K562 (cell line): ENCODE measurements at regions not wholly inside any gene's neighbourhood (a gene's known extent, or its start where the extent isn't known, plus 50 kb on each side); places are given as distances from the start of the nearest gene placed in this dataset.

Source experiments
- ATAC-seq: fragments of 200-7000 bp; cut with Tn5 transposase; 3 replicates; pipeline ENCODE4 v1.9.1; 2020; ENCODE audit warnings: moderate library complexity
- BruUV-seq: library from RNA; stranded (reverse); fragments of 400-500 nt; replicated peaks from 2 replicates; lab custom pipeline; 2021; lab: Mats Ljungman, UMichigan
- CTCF ChIA-PET: fragments of 300-600 bp; formaldehyde crosslinking; extraction: SDS; loops from one replicate; lab custom pipeline; 2021; ENCODE audit warnings: low intra/inter-chr PET ratio; lab: Yijun Ruan, JAX
- POLR2A ChIA-PET: fragments of 300-600, 350-650 bp; sonication (Branson Sonifier 250); formaldehyde crosslinking; extraction: SDS; loops from one replicate; lab custom pipeline; 2021; ENCODE audit warnings: antibody characterized with exemption, inconsistent platforms; lab: Yijun Ruan, JAX
- DNase-seq, 4 experiments: peaks; one replicate each; pipeline versions ENCODE4 v3.0.0 to v3.0.0-alpha.2; 2011 to 2018; ENCODE audit warnings: low spot score in 3 of 4, mixed read lengths in 3 of 4; ENCODE audit errors: extremely low read depth in 1 of 4
- FAIRE-seq: peaks from 2 replicates; lab custom pipeline; 2011; peaks lifted over from hg19 to GRCh38; lab: Jason Lieb, UNC
- H2AFZ ChIP-seq: 2 replicates; pipeline ENCODE4 v1.6.0; 2011; ENCODE audit warnings: low read depth, low read length, control low read depth, inconsistent platforms
- H3K27ac ChIP-seq: fragments of 200-600 bp; 3 replicates; pipeline ENCODE4 v1.8.0; 2011; ENCODE audit warnings: low read depth, mild to moderate bottlenecking, control low read depth, inconsistent platforms, low read length, moderate library complexity, mixed read lengths; ENCODE audit errors: extremely low read depth
- H3K27me3 ChIP-seq, 2 experiments: fragments of 300-600 bp in 1 of 2; 2 replicates in 1 of 2; 3 replicates in 1 of 2; pipeline versions ENCODE4 v1.6.0 to v1.8.0; 2011; ENCODE audit warnings: inconsistent platforms in 2 of 2, low read length in 2 of 2, mild to moderate bottlenecking in 1 of 2, mixed read lengths in 1 of 2, moderate library complexity in 1 of 2; ENCODE audit not compliant: control insufficient read depth in 2 of 2, insufficient read depth in 2 of 2
- H3K36me3 ChIP-seq: fragments of 300-600 bp; 3 replicates; pipeline ENCODE4 v1.8.0; 2011; ENCODE audit warnings: mild to moderate bottlenecking, low read length, inconsistent platforms; ENCODE audit not compliant: control insufficient read depth, insufficient read depth
- H3K4me1 ChIP-seq, 2 experiments: fragments of 200-600 bp in 1 of 2; replicated peaks in 1 of 2; 2 replicates in 1 of 2; 3 replicates in 1 of 2; pipeline versions ENCODE4 v1.5.1 to v1.8.0; 2011; ENCODE audit warnings: inconsistent platforms in 2 of 2, low read length in 2 of 2, mild to moderate bottlenecking in 1 of 2, mixed read lengths in 1 of 2, moderate library complexity in 1 of 2; ENCODE audit not compliant: control insufficient read depth in 2 of 2, insufficient read depth in 2 of 2
- H3K4me2 ChIP-seq: 2 replicates; pipeline ENCODE4 v1.6.1; 2011; ENCODE audit warnings: low read length, control low read depth, inconsistent platforms, mixed read lengths; ENCODE audit not compliant: insufficient read depth
- H3K4me3 ChIP-seq: fragments of 200-600 bp; sonication (generic), shearing (Covaris generic); 2 replicates; pipeline ENCODE4 v1.5.1; 2016; ENCODE audit warnings: control low read depth, inconsistent platforms
- H3K79me2 ChIP-seq: fragments of 200-600 bp; 3 replicates; pipeline ENCODE4 v1.8.0; 2011; ENCODE audit warnings: low read length, inconsistent platforms; ENCODE audit not compliant: control insufficient read depth, insufficient read depth
- H3K9ac ChIP-seq, 2 experiments: 2 replicates each; pipeline versions ENCODE4 v1.6.0 to v1.6.1; 2011; ENCODE audit warnings: low read depth in 2 of 2, low read length in 2 of 2, control low read depth in 1 of 2, inconsistent platforms in 1 of 2, mild to moderate bottlenecking in 1 of 2, mixed read lengths in 1 of 2; ENCODE audit not compliant: insufficient read depth in 1 of 2
- H3K9me1 ChIP-seq: one replicate; pipeline ENCODE4 v1.6.0; 2011; ENCODE audit warnings: inconsistent platforms, mild to moderate bottlenecking, low read length, moderate library complexity; ENCODE audit not compliant: control insufficient read depth, insufficient read depth
- H3K9me3 ChIP-seq: replicated peaks from 2 replicates; pipeline ENCODE4 v1.5.1; 2011; ENCODE audit warnings: low read depth, low read length, inconsistent platforms; ENCODE audit not compliant: control insufficient read depth, insufficient read depth
- H4K20me1 ChIP-seq: replicated peaks from 2 replicates; pipeline ENCODE4 v1.6.1; 2011; ENCODE audit warnings: low read length, inconsistent platforms, mixed read lengths; ENCODE audit not compliant: control insufficient read depth, insufficient read depth
- DNMT1 ChIP-seq: fragments of 450-650 bp; IDR thresholded peaks from 2 replicates; pipeline ENCODE4 v1.6.1; 2016; ENCODE audit warnings: antibody characterized with exemption, mild to moderate bottlenecking
- GATAD2B ChIP-seq: fragments of 450-650 bp; IDR thresholded peaks from 2 replicates; pipeline ENCODE4 v1.6.1; 2017; ENCODE audit warnings: mild to moderate bottlenecking, borderline replicate concordance
- IFI16 ChIP-seq: fragments of 250-450 bp; sonication (Bioruptor Pico); IDR thresholded peaks from 2 replicates; pipeline ENCODE4 v2.1.2; 2022; ENCODE audit warnings: mild to moderate bottlenecking, inconsistent platforms
- PKNOX1 ChIP-seq: fragments of 450-650 bp; IDR thresholded peaks from 2 replicates; pipeline ENCODE4 v1.6.1; 2016
- POLR2A ChIP-seq: fragments of 450-650 bp; conservative IDR thresholded peaks from 2 replicates; pipeline ENCODE4 v1.6.1; 2016
- RFX7 ChIP-seq: fragments of 250-450 bp; sonication (Bioruptor Pico); IDR thresholded peaks from 2 replicates; pipeline ENCODE4 v1.5.1; 2021; ENCODE audit warnings: mild to moderate bottlenecking
- SREBF2 ChIP-seq: sonication (generic); formaldehyde crosslinking; IDR thresholded peaks from 2 replicates; pipeline ENCODE4 v1.4.0; 2020; ENCODE audit warnings: mild to moderate bottlenecking, missing genetic modification reagents
- ZNF212 ChIP-seq: fragments of 450-650 bp; formaldehyde crosslinking; IDR thresholded peaks from 2 replicates; pipeline ENCODE4 v1.4.0; 2020; ENCODE audit warnings: mild to moderate bottlenecking
- ZNF347 ChIP-seq: fragments of 450-650 bp; formaldehyde crosslinking; IDR thresholded peaks from 2 replicates; pipeline ENCODE4 v1.4.0; 2020; ENCODE audit warnings: low read depth, mild to moderate bottlenecking, moderate library complexity
- ZNF512 ChIP-seq: IDR thresholded peaks from 2 replicates; pipeline ENCODE4 v1.6.1; 2016; ENCODE audit warnings: missing genetic modification characterization, missing compliant biosample characterization
- ZNF592 ChIP-seq: fragments of 450-650 bp; IDR thresholded peaks from 2 replicates; pipeline ENCODE4 v1.6.1; 2017; ENCODE audit warnings: antibody characterized with exemption, mild to moderate bottlenecking
- WGBS: fragments of 100-300 bp; shearing (Covaris generic); methylation state at CpG from one replicate; pipeline ENCODE4 v1.1.6; 2016; ENCODE audit warnings: low coverage, mixed read lengths; ENCODE audit not compliant: insufficient coverage; ENCODE audit errors: missing lambda C conversion rate; 5-methylcytosine and 5-hydroxymethylcytosine counted together
- in situ Hi-C: fragments of 300-500 bp; cut with MboI; formaldehyde crosslinking; loops from 4 replicates; pipeline ENCODE4 v1.15.0; 2018; ENCODE audit warnings: inconsistent platforms, mixed read lengths
- intact Hi-C: fragments of 100-400 bp; cut with micrococcal nuclease; formaldehyde crosslinking; loops from 2 replicates; pipeline ENCODE4 v1.14.2; 2022

DNA sequence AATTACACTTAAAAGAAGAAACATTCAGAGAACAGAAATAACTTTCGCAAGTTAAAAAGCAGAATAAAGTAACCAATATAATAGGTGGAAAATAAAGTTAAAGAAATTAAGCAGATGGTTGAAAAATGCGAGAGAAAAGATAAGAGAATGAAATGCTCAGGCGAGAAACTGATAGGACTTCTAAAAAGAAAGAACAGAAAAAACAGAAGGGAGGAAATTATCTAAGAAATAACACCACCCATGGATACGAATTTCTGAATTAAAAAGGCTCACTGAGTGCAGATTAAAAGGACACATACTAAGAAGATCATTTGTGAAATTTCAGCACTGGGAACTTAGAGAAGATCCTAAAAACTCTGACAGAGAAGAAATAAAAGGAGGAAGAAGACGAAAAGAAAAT, 92.0 kb downstream of the HLX start:
- Histone ChIP-seq H3K36me3 (no peaks in the 10 kb centered on the region), H3K79me2 (no peaks in the 10 kb centered on the region), H3K4me1 (peaks cover 7 to 16% of the 10 kb centered on the region in 2 experiments; a peak in 4 of 5 replicates), H2AFZ (peak overlapping the region; percentile 54; the same call in 1 of the 2 replicates), H3K9me3 (no peaks in the 10 kb centered on the region), H3K27ac (no peak overlapping the region), H3K9me1 (no peaks in the 10 kb centered on the region), H3K27me3 (no peaks in the 10 kb centered on the region), H3K9ac (no peak overlapping the region), H3K4me3 (no peak overlapping the region), H4K20me1 (no peaks in the 10 kb centered on the region), H3K4me2 (no peak overlapping the region)
- FAIRE-seq (no peak), ATAC-seq (no peak), DNase-seq (no peak)
- 11% methylated on average over 5 of the region's 5 CpGs for WGBS
- ChIA-PET POLR2A (no interaction called here), CTCF (no interaction called here)
- in situ Hi-C loops: no loop called here
- intact Hi-C loops: no loop called here
- TF ChIP-seq ZNF512 (tag) (0 out of 2 replicates have a peak, but pooled peaks have one; percentile 35), RFX7 (no peak)
- BruUV-seq: no TSS peak

DNA sequence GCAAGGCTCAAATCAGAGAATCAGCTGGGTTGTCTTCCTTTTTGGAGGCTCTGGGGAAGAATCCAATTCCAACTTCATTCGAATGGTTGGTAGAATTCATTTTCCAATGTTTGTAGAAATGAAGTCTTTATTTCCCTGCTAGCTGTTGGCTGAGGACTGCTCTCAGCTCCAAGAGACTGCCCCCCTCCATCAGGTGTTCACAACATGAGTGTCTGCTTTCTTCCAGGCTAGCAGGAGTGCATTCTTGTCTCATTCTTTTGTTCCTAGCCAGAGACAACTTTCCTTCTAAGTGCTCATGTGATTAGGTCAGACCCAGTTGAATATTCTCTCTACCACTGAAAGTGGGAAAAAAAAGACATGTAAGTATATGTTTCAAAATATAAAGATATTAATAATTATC, 95.2 kb downstream of the HLX start:
- Histone ChIP-seq H3K79me2 (no peaks in the 10 kb centered on the region), H4K20me1 (no peaks in the 10 kb centered on the region), H3K27ac (no peak overlapping the region), H2AFZ (no peak overlapping the region), H3K9me3 (no peaks in the 10 kb centered on the region), H3K9ac (no peak overlapping the region), H3K4me2 (no peak overlapping the region), H3K9me1 (no peaks in the 10 kb centered on the region), H3K4me1 (no peaks in the 10 kb centered on the region), H3K27me3 (no peaks in the 10 kb centered on the region), H3K4me3 (no peak overlapping the region), H3K36me3 (no peaks in the 10 kb centered on the region)
- ChIA-PET CTCF (no interaction called here), POLR2A (no interaction called here)
- 0% methylated on average over 1 of the region's 1 CpG for WGBS
- DNase-seq (no peak), ATAC-seq (no peak), FAIRE-seq (no peak)
- BruUV-seq: no TSS peak
- in situ Hi-C loops (no loop called here), intact Hi-C loops (no loop called here)
- TF ChIP-seq ZNF212 (no peak), SREBF2 (no peak), PKNOX1 (no peak), IFI16 (CRISPR knock-in tag) (no peak), GATAD2B (no peak), ZNF347 (CRISPR knock-in tag) (no peak), ZNF592 (no peak), POLR2A (no peak), DNMT1 (no peak)
